ENCODE measurements at regions not wholly inside any gene's neighbourhood (a gene's known extent, or its start where the extent isn't known, plus 50 kb on each side); places are given as distances from the start of the nearest gene placed in this dataset.

GRCh38 chr11:70498976-70499801 is 100.9 kb downstream of the CTTN start:
- no peak overlapping the region for H3K4me3 Mint-ChIP-seq (ENCODE audit: unreplicated experiment)
- H3K27ac Mint-ChIP-seq (ENCODE audit: unreplicated experiment): no peak overlapping the region
- DNase-seq: peak in 1 of 2 experiments; percentile 35
- H3K4me1 Mint-ChIP-seq (ENCODE audit: low read depth, unreplicated experiment): no peaks in the 10 kb centered on the region
- no peaks in the 10 kb centered on the region for H3K9me3 Mint-ChIP-seq (ENCODE audit: unreplicated experiment)
- Histone ChIP-seq H3K27me3 (replicated peaks; ENCODE audit: control insufficient read depth, insufficient read depth, low read length) (no peaks in the 10 kb centered on the region), H3K9me3 (no peaks in the 10 kb centered on the region), H3K4me1 (no peaks in the 10 kb centered on the region), H3K36me3 (ENCODE audit: control insufficient read depth, insufficient read depth, low read length) (peaks cover 6% of the 10 kb centered on the region), H3K4me3 (ENCODE audit: low read depth, low read length) (no peak overlapping the region)
- TF ChIP-seq CTCF (IDR thresholded peaks at IDR 0.05; ENCODE audit: insufficient read depth in 1 of 2, low read depth in 1 of 2, low read length in 1 of 2, severe bottlenecking in 1 of 2, unreplicated experiment in 1 of 2): no peak
- peaks cover 35% of the 10 kb centered on the region for H3K36me3 Mint-ChIP-seq (ENCODE audit: insufficient read depth, unreplicated experiment)
- intact Hi-C loops (cut with micrococcal nuclease; ENCODE audit: unreplicated experiment): no loop called here
- CTCF ChIA-PET: no interaction called here
- BruUV-seq (replicated peaks): no TSS peak
- H3K27me3 Mint-ChIP-seq (ENCODE audit: insufficient read depth, unreplicated experiment): no peaks in the 10 kb centered on the region
- POLR2A ChIA-PET: no interaction called here

- Mint-ChIP-seq H3K27ac (ENCODE audit: unreplicated experiment) (no peak overlapping the region), H3K27me3 (ENCODE audit: insufficient read depth, unreplicated experiment) (no peaks in the 10 kb centered on the region), H3K4me1 (ENCODE audit: low read depth, unreplicated experiment) (no peaks in the 10 kb centered on the region), H3K36me3 (ENCODE audit: insufficient read depth, unreplicated experiment) (peaks cover 24% of the 10 kb centered on the region), H3K9me3 (ENCODE audit: unreplicated experiment) (no peaks in the 10 kb centered on the region), H3K4me3 (ENCODE audit: unreplicated experiment) (no peak overlapping the region)
- intact Hi-C loops (cut with micrococcal nuclease; ENCODE audit: unreplicated experiment): no loop called here
- Histone ChIP-seq H3K9me3 (no peaks in the 10 kb centered on the region), H3K4me3 (ENCODE audit: low read depth, low read length) (no peak overlapping the region), H3K36me3 (ENCODE audit: control insufficient read depth, insufficient read depth, low read length) (peaks cover 4% of the 10 kb centered on the region), H3K27me3 (replicated peaks; ENCODE audit: control insufficient read depth, insufficient read depth, low read length) (no peaks in the 10 kb centered on the region), H3K4me1 (no peaks in the 10 kb centered on the region)
- no TSS peak for BruUV-seq (replicated peaks)
- CTCF ChIA-PET: no interaction called here
- no peak for TF ChIP-seq CTCF (IDR thresholded peaks at IDR 0.05; ENCODE audit: insufficient read depth in 1 of 2, low read depth in 1 of 2, low read length in 1 of 2, severe bottlenecking in 1 of 2, unreplicated experiment in 1 of 2)
- no peak for DNase-seq
- POLR2A ChIA-PET: no interaction called here
These were observed 101.9 kb downstream of the CTTN start for GRCh38 chr11:70500076-70500847.

GRCh38 chr11:70501051-70501901 is 102.9 kb downstream of the CTTN start:
- H3K9me3 Mint-ChIP-seq (ENCODE audit: unreplicated experiment): no peaks in the 10 kb centered on the region
- intact Hi-C loops (cut with micrococcal nuclease; ENCODE audit: unreplicated experiment): no loop called here
- BruUV-seq (replicated peaks): no TSS peak
- ChIA-PET CTCF (no interaction called here), POLR2A (no interaction called here)
- H3K27me3 Mint-ChIP-seq (ENCODE audit: insufficient read depth, unreplicated experiment): no peaks in the 10 kb centered on the region
- H3K27ac Mint-ChIP-seq (ENCODE audit: unreplicated experiment): no peak overlapping the region
- peaks cover 19% of the 10 kb centered on the region for H3K36me3 Mint-ChIP-seq (ENCODE audit: insufficient read depth, unreplicated experiment)
- Histone ChIP-seq H3K4me1 (no peaks in the 10 kb centered on the region), H3K36me3 (ENCODE audit: control insufficient read depth, insufficient read depth, low read length) (peaks cover 4% of the 10 kb centered on the region), H3K9me3 (no peaks in the 10 kb centered on the region), H3K27me3 (replicated peaks; ENCODE audit: control insufficient read depth, insufficient read depth, low read length) (no peaks in the 10 kb centered on the region), H3K4me3 (ENCODE audit: low read depth, low read length) (no peak overlapping the region)
- TF ChIP-seq CTCF (IDR thresholded peaks at IDR 0.05; ENCODE audit: insufficient read depth in 1 of 2, low read depth in 1 of 2, low read length in 1 of 2, severe bottlenecking in 1 of 2, unreplicated experiment in 1 of 2): no peak
- no peaks in the 10 kb centered on the region for H3K4me1 Mint-ChIP-seq (ENCODE audit: low read depth, unreplicated experiment)
- peak in 1 of 2 experiments; percentile 37 for DNase-seq
- no peak overlapping the region for H3K4me3 Mint-ChIP-seq (ENCODE audit: unreplicated experiment)

All from Caco-2 (cell line).